ENCODE measurements at regions not wholly inside any gene's neighbourhood (a gene's known extent, or its start where the extent isn't known, plus 50 kb on each side); places are given as distances from the start of the nearest gene placed in this dataset.

- Histone ChIP-seq H3K36me3 (no peaks in the 10 kb centered on the region), H3K4me1 (ENCODE audit: control insufficient read depth in 1 of 2, low read depth in 2 of 2) (peaks cover 0 to 1% of the 10 kb centered on the region in 2 donors), H3K27ac (no peak overlapping the region), H3K27me3 (replicated peaks; ENCODE audit: insufficient read depth) (no peaks in the 10 kb centered on the region), H3K4me3 (no peak overlapping the region), H3K9me3 (no peaks in the 10 kb centered on the region)
- no peak for TF ChIP-seq CTCF (IDR thresholded peaks at IDR 0.05)
- DNase-seq (ENCODE audit: low spot score) (no peak), ATAC-seq (ENCODE audit: insufficient number of reproducible peaks, low FRiP score, low read depth) (no peak)
These were observed 124.1 kb upstream of the SORCS3 start for GRCh38 chr10:104516986-104517385.

GRCh38 chr10:104517946-104518345 is 123.1 kb upstream of the SORCS3 start:
- DNase-seq (ENCODE audit: low spot score) (no peak), ATAC-seq (ENCODE audit: insufficient number of reproducible peaks, low FRiP score, low read depth) (no peak)
- Histone ChIP-seq H3K9me3 (no peaks in the 10 kb centered on the region), H3K36me3 (no peaks in the 10 kb centered on the region), H3K27ac (no peak overlapping the region), H3K4me3 (no peak overlapping the region), H3K27me3 (replicated peaks; ENCODE audit: insufficient read depth) (no peaks in the 10 kb centered on the region), H3K4me1 (ENCODE audit: control insufficient read depth in 1 of 2, low read depth in 2 of 2) (peaks cover 0 to 11% of the 10 kb centered on the region in 2 donors)
- no peak for TF ChIP-seq CTCF (IDR thresholded peaks at IDR 0.05)

- no peak for DNase-seq (ENCODE audit: low spot score)
These were observed 122.2 kb upstream of the SORCS3 start for GRCh38 chr10:104518891-104519290.

GRCh38 chr10:104520653-104521052 is 120.4 kb upstream of the SORCS3 start:
- Histone ChIP-seq H3K4me1 (ENCODE audit: control insufficient read depth in 1 of 2, low read depth in 2 of 2) (peaks cover 0 to 11% of the 10 kb centered on the region in 2 donors), H3K27me3 (replicated peaks; ENCODE audit: insufficient read depth) (no peaks in the 10 kb centered on the region), H3K36me3 (no peaks in the 10 kb centered on the region), H3K4me3 (no peak overlapping the region), H3K9me3 (no peaks in the 10 kb centered on the region), H3K27ac (no peak overlapping the region)
- no peak for TF ChIP-seq CTCF (IDR thresholded peaks at IDR 0.05)
- DNase-seq (ENCODE audit: low spot score) (no peak), ATAC-seq (ENCODE audit: insufficient number of reproducible peaks, low FRiP score, low read depth) (no peak)

More at GRCh38 chr10:104518891-104519290, 122.2 kb upstream of the SORCS3 start:
- Histone ChIP-seq H3K36me3 (no peaks in the 10 kb centered on the region), H3K9me3 (no peaks in the 10 kb centered on the region), H3K27me3 (replicated peaks; ENCODE audit: insufficient read depth) (no peaks in the 10 kb centered on the region), H3K27ac (no peak overlapping the region), H3K4me3 (no peak overlapping the region), H3K4me1 (ENCODE audit: control insufficient read depth in 1 of 2, low read depth in 2 of 2) (peaks cover 0 to 11% of the 10 kb centered on the region in 2 donors)
- TF ChIP-seq CTCF (IDR thresholded peaks at IDR 0.05), result no peak
- ATAC-seq (ENCODE audit: insufficient number of reproducible peaks, low FRiP score, low read depth), result no peak

- Histone ChIP-seq H3K36me3 (no peaks in the 10 kb centered on the region), H3K27me3 (replicated peaks; ENCODE audit: insufficient read depth) (no peaks in the 10 kb centered on the region), H3K4me3 (no peak overlapping the region), H3K4me1 (ENCODE audit: control insufficient read depth in 1 of 2, low read depth in 2 of 2) (peaks cover 0 to 11% of the 10 kb centered on the region in 2 donors), H3K9me3 (no peaks in the 10 kb centered on the region), H3K27ac (peak overlapping the region in 1 of 2 donors; percentile 28)
- no peak for TF ChIP-seq CTCF (IDR thresholded peaks at IDR 0.05)
- ATAC-seq (ENCODE audit: insufficient number of reproducible peaks, low FRiP score, low read depth) (no peak), DNase-seq (ENCODE audit: low spot score) (no peak)
These were observed 119.0 kb upstream of the SORCS3 start for GRCh38 chr10:104521901-104522694.
